ENCODE measurements at regions not wholly inside any gene's neighbourhood (a gene's known extent, or its start where the extent isn't known, plus 50 kb on each side); places are given as distances from the start of the nearest gene placed in this dataset.

- TF ChIP-seq CTCF (conservative IDR thresholded peaks at IDR 0.05; ENCODE audit: low read depth, low read length) (no peak), EZH2 (IDR thresholded peaks at IDR 0.05; ENCODE audit: borderline replicate concordance, low read depth, low read length, poor library complexity, severe bottlenecking) (no peak)
Observed at GRCh38 chr4:31294655-31295480, 574.7 kb downstream of the PCDH7 start.
